DOHH2 (cell line): ENCODE measurements at regions not wholly inside any gene's neighbourhood (a gene's known extent, or its start where the extent isn't known, plus 50 kb on each side); places are given as distances from the start of the nearest gene placed in this dataset.

ENCODE experiments used
- H3F3A ChIP-seq: fragments of 200-600 bp; sonication (generic), shearing (Covaris generic); 2 replicates; pipeline ENCODE4 v1.6.0; 2016; ENCODE audit warnings: antibody characterized with exemption, mild to moderate bottlenecking; ENCODE audit not compliant: control insufficient read depth, insufficient read depth
- H3K27ac ChIP-seq: fragments of 200-600 bp; sonication (generic); 2 replicates; pipeline ENCODE4 v1.5.1; 2014; ENCODE audit warnings: low read depth, mild to moderate bottlenecking, low read length, moderate library complexity
- H3K27me3 ChIP-seq: fragments of 200-600 bp; sonication (generic); 2 replicates; pipeline ENCODE4 v1.6.1; 2014; ENCODE audit warnings: mild to moderate bottlenecking, low read length, mixed read lengths; ENCODE audit not compliant: control insufficient read depth
- H3K36me3 ChIP-seq: fragments of 200-600 bp; sonication (generic); 2 replicates; pipeline ENCODE4 v1.6.1; 2014; ENCODE audit warnings: mild to moderate bottlenecking, low read length, moderate library complexity, mixed read lengths; ENCODE audit not compliant: control insufficient read depth
- H3K4me1 ChIP-seq: fragments of 200-600 bp; sonication (generic); 2 replicates; pipeline ENCODE4 v1.6.1; 2014; ENCODE audit warnings: mild to moderate bottlenecking, low read length, mixed read lengths; ENCODE audit not compliant: control insufficient read depth
- H3K4me2 ChIP-seq: fragments of 200-600 bp; sonication (generic); 2 replicates; pipeline ENCODE4 v1.6.0; 2014; ENCODE audit warnings: mild to moderate bottlenecking, low read length, moderate library complexity
- H3K4me3 ChIP-seq: fragments of 200-600 bp; sonication (generic); 2 replicates; pipeline ENCODE4 v1.5.1; 2014; ENCODE audit warnings: mild to moderate bottlenecking, low read length, mixed read lengths
- H3K79me2 ChIP-seq: fragments of 200-600 bp; sonication (generic); 2 replicates; pipeline ENCODE4 v1.6.1; 2014; ENCODE audit warnings: mild to moderate bottlenecking, low read length, mixed read lengths; ENCODE audit not compliant: control insufficient read depth
- H3K9me2 ChIP-seq: fragments of 200-600 bp; sonication (generic); replicated peaks from 2 replicates; pipeline ENCODE4 v1.6.1; 2014; ENCODE audit warnings: mild to moderate bottlenecking, low read length, mixed read lengths; ENCODE audit not compliant: control insufficient read depth
- H3K9me3 ChIP-seq: fragments of 200-600 bp; sonication (generic); 2 replicates; pipeline ENCODE4 v1.6.1; 2014; ENCODE audit warnings: antibody characterized with exemption, low read length, mixed read lengths; ENCODE audit not compliant: control insufficient read depth, insufficient read depth
- H4K20me1 ChIP-seq: fragments of 200-600 bp; sonication (generic); 2 replicates; pipeline ENCODE4 v1.6.0; 2014; ENCODE audit warnings: low read depth, mild to moderate bottlenecking, antibody characterized with exemption, low read length, moderate library complexity; ENCODE audit not compliant: control insufficient read depth, insufficient read depth
- CTCF ChIP-seq: fragments of 200-600 bp; sonication (generic); IDR thresholded peaks from one replicate; pipeline ENCODE4 v1.5.1; 2014; ENCODE audit warnings: antibody characterized with exemption, mild to moderate bottlenecking, low read depth, low read length; ENCODE audit not compliant: poor library complexity, severe bottlenecking
- EZH2phosphoT487 ChIP-seq: fragments of 200-600 bp; sonication (generic); IDR thresholded peaks from 2 replicates; pipeline ENCODE4 v1.6.1; 2017; ENCODE audit warnings: borderline replicate concordance, mild to moderate bottlenecking, antibody characterized with exemption, low read length, moderate library complexity, mixed read lengths

GRCh38 chr4:11342401-11342800 is 86.3 kb downstream of the HS3ST1 start:
- TF ChIP-seq EZH2phosphoT487, result no peak
- no peak for TF ChIP-seq CTCF
- H3K79me2 ChIP-seq, result no peaks in the 10 kb centered on the region

GRCh38 chr4:11341337-11342043 is 87.2 kb downstream of the HS3ST1 start:
- Histone ChIP-seq H3K27me3 (peaks cover 8% of the 10 kb centered on the region; the same call in 1 of the 2 replicates), H3K4me3 (no peak overlapping the region), H4K20me1 (no peaks in the 10 kb centered on the region), H3K4me1 (no peaks in the 10 kb centered on the region), H3K79me2 (no peaks in the 10 kb centered on the region), H3K36me3 (no peaks in the 10 kb centered on the region), H3K9me3 (no peaks in the 10 kb centered on the region), H3F3A (no peaks in the 10 kb centered on the region), H3K27ac (no peak overlapping the region), H3K9me2 (no peaks in the 10 kb centered on the region; the same call in 1 of the 2 replicates), H3K4me2 (no peak overlapping the region)
- TF ChIP-seq CTCF (no peak), EZH2phosphoT487 (no peak)

More at GRCh38 chr4:11342401-11342800, 86.3 kb downstream of the HS3ST1 start:
- Histone ChIP-seq H3K27ac (no peak overlapping the region), H3K4me2 (no peak overlapping the region), H3K4me3 (no peak overlapping the region), H3K9me2 (no peaks in the 10 kb centered on the region; the same call in 1 of the 2 replicates), H4K20me1 (no peaks in the 10 kb centered on the region), H3K9me3 (no peaks in the 10 kb centered on the region), H3K27me3 (peaks cover 8% of the 10 kb centered on the region; the same call in 1 of the 2 replicates), H3K36me3 (no peaks in the 10 kb centered on the region), H3K4me1 (no peaks in the 10 kb centered on the region), H3F3A (no peaks in the 10 kb centered on the region)

- H3K9me3 ChIP-seq, result no peaks in the 10 kb centered on the region
- H3K4me2 ChIP-seq, result no peak overlapping the region
Observed at GRCh38 chr4:11338956-11339782, 89.5 kb downstream of the HS3ST1 start.

More at GRCh38 chr4:11338956-11339782, 89.5 kb downstream of the HS3ST1 start:
- H3K4me3 ChIP-seq, result no peak overlapping the region
- TF ChIP-seq EZH2phosphoT487 (no peak), CTCF (no peak)
- H3K4me1 ChIP-seq, result no peaks in the 10 kb centered on the region
- no peaks in the 10 kb centered on the region for H3K36me3 ChIP-seq
- H3K27ac ChIP-seq, result no peak overlapping the region
- no peaks in the 10 kb centered on the region; the same call in 1 of the 2 replicates for H3K9me2 ChIP-seq
- H3F3A ChIP-seq, result no peaks in the 10 kb centered on the region
- H3K27me3 ChIP-seq, result peaks cover 8% of the 10 kb centered on the region; the same call in 1 of the 2 replicates
- no peaks in the 10 kb centered on the region for H4K20me1 ChIP-seq
- H3K79me2 ChIP-seq, result no peaks in the 10 kb centered on the region
